Uterus (tissue), 2 donors: ENCODE measurements at regions not wholly inside any gene's neighbourhood (a gene's known extent, or its start where the extent isn't known, plus 50 kb on each side); places are given as distances from the start of the nearest gene placed in this dataset.

ENCODE experiments used
- POLR2A ChIP-seq, 2 donors: fragments of 450-650 bp; IDR thresholded peaks; one replicate each; pipeline ENCODE4 v1.6.1; 2016; ENCODE audit warnings: antibody characterized with exemption in 2 of 2, mild to moderate bottlenecking in 1 of 2, moderate library complexity in 1 of 2
- TF ChIP-seq, protein P1 (sequence below), 4 experiments: fragments of 200-600 bp in 2 of 4; fragments of 450-650 bp in 2 of 4; sonication (generic) in 2 of 4; IDR thresholded peaks; one replicate each; pipeline ENCODE4 v1.5.1; 2016 to 2019; ENCODE audit warnings: antibody characterized with exemption in 4 of 4, mild to moderate bottlenecking in 2 of 4, moderate library complexity in 1 of 4

DNA sequence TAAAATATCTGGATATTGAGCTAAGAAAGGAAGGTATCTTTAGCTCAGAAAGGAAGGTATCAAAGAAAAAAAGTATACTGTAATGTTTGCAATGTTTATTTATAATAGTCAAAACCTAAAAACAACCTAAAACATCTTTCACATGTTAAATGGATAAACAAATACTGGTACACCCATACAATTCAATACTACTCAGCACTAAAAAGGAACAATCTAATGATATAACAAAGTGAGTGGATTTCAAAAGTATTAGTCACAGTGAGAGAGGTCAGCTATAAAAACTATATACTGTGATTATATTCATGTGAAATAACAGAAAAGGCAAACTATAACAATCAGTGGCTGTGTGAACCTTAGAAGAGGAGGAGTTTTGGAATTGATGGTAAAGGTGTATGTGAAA, 455.0 kb upstream of the FTMT start:
- TF ChIP-seq, protein P1, sequence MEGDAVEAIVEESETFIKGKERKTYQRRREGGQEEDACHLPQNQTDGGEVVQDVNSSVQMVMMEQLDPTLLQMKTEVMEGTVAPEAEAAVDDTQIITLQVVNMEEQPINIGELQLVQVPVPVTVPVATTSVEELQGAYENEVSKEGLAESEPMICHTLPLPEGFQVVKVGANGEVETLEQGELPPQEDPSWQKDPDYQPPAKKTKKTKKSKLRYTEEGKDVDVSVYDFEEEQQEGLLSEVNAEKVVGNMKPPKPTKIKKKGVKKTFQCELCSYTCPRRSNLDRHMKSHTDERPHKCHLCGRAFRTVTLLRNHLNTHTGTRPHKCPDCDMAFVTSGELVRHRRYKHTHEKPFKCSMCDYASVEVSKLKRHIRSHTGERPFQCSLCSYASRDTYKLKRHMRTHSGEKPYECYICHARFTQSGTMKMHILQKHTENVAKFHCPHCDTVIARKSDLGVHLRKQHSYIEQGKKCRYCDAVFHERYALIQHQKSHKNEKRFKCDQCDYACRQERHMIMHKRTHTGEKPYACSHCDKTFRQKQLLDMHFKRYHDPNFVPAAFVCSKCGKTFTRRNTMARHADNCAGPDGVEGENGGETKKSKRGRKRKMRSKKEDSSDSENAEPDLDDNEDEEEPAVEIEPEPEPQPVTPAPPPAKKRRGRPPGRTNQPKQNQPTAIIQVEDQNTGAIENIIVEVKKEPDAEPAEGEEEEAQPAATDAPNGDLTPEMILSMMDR (IDR thresholded peaks at IDR 0.05): no peak
- TF ChIP-seq POLR2A (IDR thresholded peaks at IDR 0.05): no peak
